Nephron progenitor cell (in vitro differentiated cells): ENCODE measurements at regions not wholly inside any gene's neighbourhood (a gene's known extent, or its start where the extent isn't known, plus 50 kb on each side); places are given as distances from the start of the nearest gene placed in this dataset.

ENCODE experiments used
- DNase-seq: peaks from one replicate; pipeline ENCODE4 v3.0.0; 2021
- H3K27ac Mint-ChIP-seq: 2 replicates; pipeline ENCODE4 v1.8.0; 2021; ENCODE audit warnings: mild to moderate bottlenecking, moderate library complexity, mixed read lengths
- H3K27me3 Mint-ChIP-seq: 2 replicates; pipeline ENCODE4 v1.8.0; 2021; ENCODE audit warnings: mild to moderate bottlenecking, low read depth, mixed read lengths; ENCODE audit not compliant: poor library complexity
- H3K36me3 Mint-ChIP-seq: 2 replicates; pipeline ENCODE4 v1.8.0; 2021; ENCODE audit warnings: low read depth, mixed read lengths
- H3K4me1 Mint-ChIP-seq: 2 replicates; pipeline ENCODE4 v1.8.0; 2021; ENCODE audit warnings: mixed read lengths
- H3K4me3 Mint-ChIP-seq: 2 replicates; pipeline ENCODE4 v1.8.0; 2021; ENCODE audit warnings: mild to moderate bottlenecking, moderate library complexity, mixed read lengths
- H3K9me3 Mint-ChIP-seq: 2 replicates; pipeline ENCODE4 v1.8.0; 2021; ENCODE audit warnings: mild to moderate bottlenecking, moderate library complexity, mixed read lengths
- CTCF ChIP-seq: fragments of 200-600 bp; sonication (generic); IDR thresholded peaks from 2 replicates; pipeline ENCODE4 v1.5.0; 2021; ENCODE audit warnings: antibody characterized with exemption

DNA sequence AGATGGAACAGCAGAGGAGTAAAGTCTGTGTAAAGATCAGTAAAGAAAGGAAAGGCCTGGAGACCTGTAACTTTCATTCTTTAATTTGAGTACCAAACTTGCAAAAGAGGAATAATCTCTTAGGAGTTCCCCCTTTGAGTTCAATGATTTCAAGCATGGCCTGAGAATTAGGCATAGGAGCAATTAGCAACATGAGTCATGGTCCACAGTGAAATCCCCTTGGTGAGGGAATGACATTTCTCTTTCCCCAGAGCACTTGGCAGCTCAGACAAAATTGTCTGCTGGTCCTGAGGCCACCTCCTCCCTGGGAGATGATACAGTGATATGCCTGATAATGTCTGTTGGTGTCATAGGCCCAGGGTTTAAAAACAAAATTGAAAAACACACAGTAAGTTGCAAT is 81.4 kb upstream of the CRBN start:
- H3K4me1 Mint-ChIP-seq: no peaks in the 10 kb centered on the region
- H3K4me3 Mint-ChIP-seq: no peak overlapping the region
- H3K27ac Mint-ChIP-seq: no peak overlapping the region
- no peaks in the 10 kb centered on the region for H3K9me3 Mint-ChIP-seq
- H3K36me3 Mint-ChIP-seq: no peaks in the 10 kb centered on the region
- peaks cover 6% of the 10 kb centered on the region for H3K27me3 Mint-ChIP-seq
- DNase-seq: no peak
- no peak for TF ChIP-seq CTCF

DNA sequence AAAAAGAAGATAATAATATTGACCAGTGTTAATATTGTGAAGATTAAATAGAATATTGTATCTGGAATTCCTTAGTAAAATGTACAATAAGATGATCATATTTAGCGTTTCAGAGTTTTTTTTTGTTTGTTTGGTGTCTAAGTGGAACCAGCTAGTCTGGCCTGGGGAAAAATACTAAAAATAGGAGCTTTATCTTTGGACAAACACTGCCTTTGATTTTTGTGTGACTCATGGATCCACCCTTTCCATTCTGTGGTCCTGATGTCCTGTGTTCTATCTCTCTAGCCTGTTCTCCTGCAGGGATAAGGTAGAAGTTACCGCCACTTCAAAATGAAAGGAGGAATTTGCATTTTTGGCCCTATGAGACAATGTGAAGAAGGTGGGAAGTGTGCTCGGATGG is 79.7 kb upstream of the CRBN start:
- Mint-ChIP-seq H3K27ac (no peak overlapping the region), H3K36me3 (no peaks in the 10 kb centered on the region), H3K4me3 (no peak overlapping the region), H3K27me3 (peaks cover 6% of the 10 kb centered on the region), H3K4me1 (no peaks in the 10 kb centered on the region), H3K9me3 (peaks cover 7% of the 10 kb centered on the region)
- no peak for TF ChIP-seq CTCF
- no peak for DNase-seq

- Mint-ChIP-seq H3K36me3 (peaks cover 6% of the 10 kb centered on the region), H3K27me3 (peaks cover 2% of the 10 kb centered on the region), H3K4me1 (no peaks in the 10 kb centered on the region), H3K27ac (no peak overlapping the region), H3K9me3 (peaks cover 15% of the 10 kb centered on the region), H3K4me3 (no peak overlapping the region)
- DNase-seq: no peak
- TF ChIP-seq CTCF: no peak
Observed at GRCh38 chr3:3258281-3258680, 78.8 kb upstream of the CRBN start.

DNA sequence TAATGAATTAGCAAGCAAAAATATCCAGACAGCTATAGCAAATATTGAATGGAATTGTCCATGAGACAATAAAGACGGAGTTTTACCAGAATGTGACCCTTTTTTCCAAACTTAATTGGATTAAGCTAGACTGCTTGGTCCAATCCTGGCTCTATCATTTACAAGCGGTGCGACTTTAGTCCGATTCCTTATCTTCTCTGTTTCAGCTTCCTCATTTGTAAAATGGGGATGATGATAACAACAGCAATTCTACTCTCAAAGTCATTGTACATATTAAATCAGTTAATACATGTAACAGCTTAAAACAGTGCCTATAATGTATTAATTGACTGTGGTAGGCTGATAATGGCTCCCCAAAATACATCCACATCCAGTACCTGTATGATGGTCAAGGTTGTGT is 62.1 kb upstream of the CRBN start:
- no peak for TF ChIP-seq CTCF

GRCh38 chr3:3240986-3241385 is 61.5 kb upstream of the CRBN start:
- Mint-ChIP-seq H3K36me3 (no peaks in the 10 kb centered on the region), H3K27me3 (peaks cover 8% of the 10 kb centered on the region), H3K9me3 (peaks cover 3% of the 10 kb centered on the region), H3K27ac (no peak overlapping the region), H3K4me1 (no peaks in the 10 kb centered on the region), H3K4me3 (no peak overlapping the region)
- TF ChIP-seq CTCF: no peak
- DNase-seq: no peak

More for the DNA sequence above, 62.1 kb upstream of the CRBN start:
- H3K27me3 Mint-ChIP-seq: peaks cover 8% of the 10 kb centered on the region
- H3K9me3 Mint-ChIP-seq: peaks cover 3% of the 10 kb centered on the region
- no peaks in the 10 kb centered on the region for H3K36me3 Mint-ChIP-seq
- H3K4me1 Mint-ChIP-seq: no peaks in the 10 kb centered on the region
- DNase-seq: no peak
- H3K27ac Mint-ChIP-seq: no peak overlapping the region
- H3K4me3 Mint-ChIP-seq: no peak overlapping the region

GRCh38 chr3:3237979-3238378 is 58.5 kb upstream of the CRBN start:
- peaks cover 3% of the 10 kb centered on the region for H3K27me3 Mint-ChIP-seq
- DNase-seq: no peak
- no peak for TF ChIP-seq CTCF
- H3K4me3 Mint-ChIP-seq: no peak overlapping the region
- no peak overlapping the region for H3K27ac Mint-ChIP-seq
- no peaks in the 10 kb centered on the region for H3K4me1 Mint-ChIP-seq
- H3K36me3 Mint-ChIP-seq: no peaks in the 10 kb centered on the region
- peaks cover 9% of the 10 kb centered on the region for H3K9me3 Mint-ChIP-seq
